BLaER1 treated with 17β-estradiol and CSF1 and Interleukin-3, amounts not matched to agents 10 nM and 100 nM (cell line): ENCODE measurements at regions not wholly inside any gene's neighbourhood (a gene's known extent, or its start where the extent isn't known, plus 50 kb on each side); places are given as distances from the start of the nearest gene placed in this dataset.

ENCODE experiments used
- H3K27ac ChIP-seq, 11 experiments: shearing (Covaris generic); formaldehyde crosslinking; 2 replicates each; pipeline ENCODE4 v1.8.1; 2022
- H3K27me3 ChIP-seq, 11 experiments: shearing (Covaris generic); formaldehyde crosslinking; 2 replicates each; pipeline ENCODE4 v1.8.1; 2022
- H3K36me3 ChIP-seq, 11 experiments: shearing (Covaris generic); formaldehyde crosslinking; 2 replicates each; pipeline ENCODE4 v1.8.1; 2022
- H3K4me1 ChIP-seq, 10 experiments: shearing (Covaris generic); formaldehyde crosslinking; 2 replicates each; pipeline ENCODE4 v1.8.1; 2022
- H3K4me2 ChIP-seq, 11 experiments: shearing (Covaris generic); formaldehyde crosslinking; 2 replicates each; pipeline ENCODE4 v1.8.1; 2022
- H3K4me3 ChIP-seq, 10 experiments: shearing (Covaris generic); formaldehyde crosslinking; 2 replicates each; pipeline ENCODE4 v1.8.1; 2022
- H3K9ac ChIP-seq, 11 experiments: shearing (Covaris generic); formaldehyde crosslinking; 2 replicates each; pipeline ENCODE4 v1.8.1; 2022
- H3K9me3 ChIP-seq, 11 experiments: shearing (Covaris generic); formaldehyde crosslinking; replicated peaks in 1 of 11; 2 replicates each; pipeline ENCODE4 v1.8.1; 2022
- H4K20me1 ChIP-seq, 11 experiments: shearing (Covaris generic); formaldehyde crosslinking; 2 replicates each; pipeline ENCODE4 v1.8.1; 2022
- Cebpa-rat ChIP-seq, 11 experiments: shearing (Covaris generic); IDR thresholded peaks; 2 replicates each; pipeline ENCODE4 v1.8.1; 2022

DNA sequence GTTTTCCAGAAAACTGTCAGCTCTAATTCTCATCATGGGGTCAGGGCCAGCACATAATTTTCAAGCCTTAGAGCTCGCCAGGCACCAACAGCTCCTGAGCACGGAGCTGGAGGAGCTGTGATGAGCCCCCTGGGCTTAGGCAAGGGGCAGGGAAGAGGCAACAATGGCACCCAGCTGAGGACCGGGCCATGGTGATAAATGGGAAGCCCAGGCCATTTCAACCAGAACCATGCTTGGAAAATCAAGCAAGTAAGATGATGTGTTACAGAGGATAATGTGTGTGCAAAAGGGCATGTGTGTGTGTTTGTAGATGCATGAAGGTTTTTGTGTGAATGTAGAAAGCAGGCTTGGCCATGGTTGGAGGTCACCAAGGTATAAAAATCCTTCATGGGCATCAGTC, 66.8 kb upstream of the UBAC2 start:
- Histone ChIP-seq H3K9me3 (peaks cover 0 to 10% (median 0%) of the 10 kb centered on the region in 11 experiments; a peak in 5 of 22 replicates), H3K9ac (no peak overlapping the region), H3K27ac (no peak overlapping the region), H3K27me3 (peaks cover 0 to 100% (median 0%) of the 10 kb centered on the region in 11 experiments; a peak in 9 of 22 replicates), H3K4me3 (no peak overlapping the region), H3K4me1 (peaks cover 0 to 25% (median 10%) of the 10 kb centered on the region in 10 experiments; a peak in 11 of 20 replicates), H3K36me3 (no peaks in the 10 kb centered on the region), H4K20me1 (peaks cover 0 to 38% (median 0%) of the 10 kb centered on the region in 11 experiments; a peak in 4 of 22 replicates), H3K4me2 (no peak overlapping the region)
- no peak for TF ChIP-seq Cebpa-rat (IDR thresholded peaks at IDR 0.05)

DNA sequence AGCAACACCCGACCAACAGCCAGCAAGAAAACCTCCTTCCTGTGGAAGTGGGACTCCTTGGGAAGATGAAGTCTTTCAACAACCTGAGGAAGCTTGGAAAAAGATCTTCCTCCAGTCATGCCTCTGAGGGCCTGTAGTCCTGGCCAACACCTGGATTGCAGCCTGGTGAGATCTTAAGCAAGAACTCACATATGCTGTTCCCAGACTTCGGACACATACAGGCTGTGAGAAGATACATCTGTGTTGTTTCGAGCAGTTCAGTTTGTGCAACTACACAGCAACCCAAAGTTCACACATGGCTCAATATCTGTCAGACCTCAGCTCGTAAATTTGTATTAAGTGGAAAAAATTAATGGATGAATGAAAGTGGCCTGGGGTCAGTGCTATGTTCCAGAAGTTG, 65.1 kb upstream of the UBAC2 start:
- peaks cover 0 to 100% (median under 1%) of the 10 kb centered on the region in 11 experiments; a peak in 10 of 22 replicates for H3K27me3 ChIP-seq
- no peak overlapping the region for H3K9ac ChIP-seq
- H3K4me2 ChIP-seq: no peak overlapping the region
- H4K20me1 ChIP-seq: peaks cover 0 to 38% (median 0%) of the 10 kb centered on the region in 11 experiments; a peak in 4 of 22 replicates
- H3K27ac ChIP-seq: no peak overlapping the region
- 0 out of 22 replicates have a peak, but pooled peaks cover 0 to under 1% (median 0%) of the 10 kb centered on the region in 11 experiments for H3K36me3 ChIP-seq
- TF ChIP-seq Cebpa-rat (IDR thresholded peaks at IDR 0.05): no peak
- peaks cover 0 to 22% (median 9%) of the 10 kb centered on the region in 10 experiments; a peak in 11 of 20 replicates for H3K4me1 ChIP-seq
- H3K9me3 ChIP-seq: peaks cover 0 to 8% (median under 1%) of the 10 kb centered on the region in 11 experiments; a peak in 15 of 22 replicates
- H3K4me3 ChIP-seq: no peak overlapping the region

- TF ChIP-seq Cebpa-rat (IDR thresholded peaks at IDR 0.05): no peak
- H3K27me3 ChIP-seq: peaks cover 0 to 100% (median 9%) of the 10 kb centered on the region in 11 experiments; a peak in 10 of 22 replicates
- H3K9ac ChIP-seq: no peak overlapping the region
- no peak overlapping the region for H3K27ac ChIP-seq
- H3K4me3 ChIP-seq: no peak overlapping the region
- H4K20me1 ChIP-seq: peaks cover 0 to 38% (median 0%) of the 10 kb centered on the region in 11 experiments; a peak in 4 of 22 replicates
- H3K36me3 ChIP-seq: 0 out of 22 replicates have a peak, but pooled peaks cover 0 to 8% (median 0%) of the 10 kb centered on the region in 11 experiments
- H3K9me3 ChIP-seq: peaks cover 8 to 17% (median 10%) of the 10 kb centered on the region in 11 experiments
- H3K4me2 ChIP-seq: no peak overlapping the region
- H3K4me1 ChIP-seq: peaks cover 0 to 21% (median 9%) of the 10 kb centered on the region in 10 experiments; a peak in 11 of 20 replicates
Observed at GRCh38 chr13:99136427-99136954, 64.2 kb upstream of the UBAC2 start.

GRCh38 chr13:99140831-99141230, 59.8 kb upstream of the UBAC2 start:
- Histone ChIP-seq H3K4me2 (no peak overlapping the region), H3K27me3 (peaks cover 0 to 99% (median 32%) of the 10 kb centered on the region in 11 experiments; a peak in 17 of 22 replicates), H3K9ac (no peak overlapping the region), H4K20me1 (peaks cover 0 to 49% (median 0%) of the 10 kb centered on the region in 11 experiments; a peak in 7 of 22 replicates), H3K4me1 (peaks cover 0 to 23% (median 10%) of the 10 kb centered on the region in 10 experiments; a peak in 13 of 20 replicates), H3K36me3 (0 out of 22 replicates have a peak, but pooled peaks cover 0 to 8% (median 0%) of the 10 kb centered on the region in 11 experiments), H3K4me3 (no peak overlapping the region; a peak in 1 of 20 replicates), H3K9me3 (peaks cover 9 to 23% (median 15%) of the 10 kb centered on the region in 11 experiments), H3K27ac (no peak overlapping the region)
- no peak for TF ChIP-seq Cebpa-rat (IDR thresholded peaks at IDR 0.05)

DNA sequence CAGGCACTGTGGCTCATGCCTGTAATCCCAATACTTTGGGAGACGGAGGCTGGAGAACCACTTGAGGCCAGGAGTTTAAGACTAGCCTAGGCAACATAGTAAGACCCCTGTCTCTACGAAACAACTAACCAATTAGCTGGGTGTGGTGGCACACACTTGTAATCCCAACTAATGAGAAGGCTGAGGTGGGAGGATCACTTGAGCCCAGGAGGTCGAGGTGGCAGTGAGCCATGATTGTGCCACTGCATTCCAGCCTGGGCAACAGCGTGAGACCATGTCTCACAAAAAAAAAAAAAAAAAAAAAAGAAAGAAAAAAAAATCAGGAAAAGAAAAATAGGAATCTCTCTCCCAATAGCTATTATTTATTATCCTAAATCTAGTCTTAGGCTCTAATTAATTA, 56.8 kb upstream of the UBAC2 start:
- H3K27ac ChIP-seq: no peak overlapping the region
- H3K9me3 ChIP-seq: peaks cover 9 to 23% (median 15%) of the 10 kb centered on the region in 11 experiments
- H3K27me3 ChIP-seq: peaks cover 0 to 99% (median 44%) of the 10 kb centered on the region in 11 experiments; a peak in 18 of 22 replicates
- no peak overlapping the region for H3K4me3 ChIP-seq
- H3K36me3 ChIP-seq: 0 out of 22 replicates have a peak, but pooled peaks cover 0 to 8% (median 0%) of the 10 kb centered on the region in 11 experiments
- no peak overlapping the region for H3K9ac ChIP-seq
- TF ChIP-seq Cebpa-rat (IDR thresholded peaks at IDR 0.05): no peak
- peaks cover 0 to 54% (median 0%) of the 10 kb centered on the region in 11 experiments; a peak in 7 of 22 replicates for H4K20me1 ChIP-seq
- peak overlapping the region in 3 of 11 experiments; percentile 32 to 57 (median 48); a peak in 7 of 22 replicates for H3K4me2 ChIP-seq
- H3K4me1 ChIP-seq: peaks cover 0 to 29% (median 16%) of the 10 kb centered on the region in 10 experiments; a peak in 14 of 20 replicates

DNA sequence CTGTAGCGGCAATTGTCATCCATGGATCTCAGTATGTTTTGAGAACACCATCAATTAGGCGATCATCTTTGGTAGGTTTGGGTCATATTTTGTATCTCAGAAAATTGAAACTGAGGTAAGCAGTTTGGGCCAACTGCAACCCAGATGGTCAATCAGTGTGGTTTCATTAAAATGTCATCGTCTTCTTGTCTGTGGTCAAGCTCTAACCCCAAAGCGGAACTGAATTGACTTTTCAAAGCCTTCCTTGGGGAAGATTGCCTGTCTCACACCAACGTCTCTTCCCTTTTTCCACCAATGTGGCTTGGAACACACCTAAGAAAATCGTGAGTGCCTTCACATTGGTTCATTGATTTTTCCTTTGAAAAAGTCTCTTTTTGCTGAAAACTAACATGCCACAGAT, 56.3 kb upstream of the UBAC2 start:
- Histone ChIP-seq H3K27me3 (peaks cover 0 to 99% (median 44%) of the 10 kb centered on the region in 11 experiments; a peak in 18 of 22 replicates), H3K4me3 (no peak overlapping the region), H4K20me1 (peaks cover 0 to 54% (median 0%) of the 10 kb centered on the region in 11 experiments; a peak in 7 of 22 replicates), H3K9ac (no peak overlapping the region), H3K27ac (no peak overlapping the region), H3K9me3 (peaks cover 9 to 23% (median 15%) of the 10 kb centered on the region in 11 experiments), H3K4me1 (peaks cover 0 to 29% (median 16%) of the 10 kb centered on the region in 10 experiments; a peak in 14 of 20 replicates), H3K4me2 (peak overlapping the region in 6 of 11 experiments; percentile 6 to 57 (median 22); a peak in 10 of 22 replicates), H3K36me3 (0 out of 22 replicates have a peak, but pooled peaks cover 0 to 8% (median 0%) of the 10 kb centered on the region in 11 experiments)
- no peak for TF ChIP-seq Cebpa-rat (IDR thresholded peaks at IDR 0.05)

DNA sequence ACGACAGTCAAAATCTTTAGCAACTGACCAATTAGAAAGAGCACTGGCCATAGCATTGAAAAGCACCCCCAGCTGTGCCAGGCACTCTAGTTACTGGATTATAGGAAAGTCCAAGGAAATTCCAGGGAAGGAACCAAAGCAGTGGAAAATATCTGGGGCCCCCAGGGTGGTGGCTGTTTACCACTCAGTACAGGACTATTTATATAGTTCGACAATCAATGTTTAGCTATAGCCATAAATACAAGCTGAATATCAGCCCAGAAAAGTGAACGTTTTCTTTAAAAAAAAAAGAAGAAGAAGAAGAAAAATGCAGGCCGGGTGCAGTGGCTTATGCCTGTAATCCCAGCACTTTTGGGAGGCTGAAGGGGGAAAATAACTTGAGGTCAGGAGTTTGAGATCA, 55.2 kb upstream of the UBAC2 start:
- H4K20me1 ChIP-seq: peaks cover 0 to 58% (median 0%) of the 10 kb centered on the region in 11 experiments; a peak in 7 of 22 replicates
- no peak overlapping the region for H3K4me3 ChIP-seq
- H3K4me2 ChIP-seq: peak overlapping the region in 4 of 11 experiments; percentile 11 to 57 (median 30); a peak in 6 of 22 replicates
- peaks cover 0 to 29% (median 16%) of the 10 kb centered on the region in 10 experiments; a peak in 14 of 20 replicates for H3K4me1 ChIP-seq
- 0 out of 22 replicates have a peak, but pooled peaks cover 0 to 8% (median 0%) of the 10 kb centered on the region in 11 experiments for H3K36me3 ChIP-seq
- H3K9me3 ChIP-seq: peaks cover 9 to 20% (median 15%) of the 10 kb centered on the region in 11 experiments
- H3K9ac ChIP-seq: no peak overlapping the region
- peaks cover 0 to 99% (median 44%) of the 10 kb centered on the region in 11 experiments; a peak in 18 of 22 replicates for H3K27me3 ChIP-seq
- H3K27ac ChIP-seq: no peak overlapping the region
- no peak for TF ChIP-seq Cebpa-rat (IDR thresholded peaks at IDR 0.05)

DNA sequence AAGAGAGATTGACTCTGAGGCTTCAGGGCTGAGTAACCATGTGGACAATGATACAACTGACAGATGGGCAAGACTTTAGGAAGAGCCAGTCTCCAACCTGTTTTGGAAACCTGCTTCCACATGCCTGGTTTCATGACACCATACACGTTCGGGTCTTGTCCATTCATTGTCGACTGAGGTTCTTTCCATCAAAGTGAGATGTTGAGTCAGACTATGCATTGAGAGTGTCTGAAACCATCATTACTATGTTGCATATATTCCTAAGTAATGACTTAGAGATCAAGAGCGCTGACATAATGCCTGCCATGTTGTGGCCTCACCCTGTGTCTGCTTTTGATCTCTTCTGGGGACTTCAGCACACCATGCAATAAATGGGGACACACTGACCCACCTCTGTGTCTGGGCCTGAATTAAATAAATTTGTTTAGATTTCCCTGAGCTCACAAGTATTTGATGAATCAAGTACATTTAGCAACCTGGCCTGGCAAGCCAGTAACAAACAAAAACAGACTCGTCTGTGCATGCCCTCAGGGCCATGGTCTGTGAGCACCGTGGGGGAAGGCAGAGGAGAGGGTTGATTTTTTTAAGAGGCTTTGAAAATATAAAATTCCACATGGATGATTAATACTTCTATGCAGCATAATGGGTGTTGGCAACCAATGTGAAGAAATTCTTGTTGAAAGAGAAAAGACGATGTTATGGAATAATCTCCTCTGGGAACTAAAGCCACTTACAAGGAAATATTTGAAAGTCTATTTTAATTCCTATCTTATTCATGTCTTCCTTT, 49.9 kb upstream of the UBAC2 start:
- peaks cover 7 to 34% (median 29%) of the 10 kb centered on the region in 10 experiments; a peak in 18 of 20 replicates for H3K4me1 ChIP-seq
- peaks cover 0 to 37% (median 0%) of the 10 kb centered on the region in 11 experiments; a peak in 6 of 22 replicates for H4K20me1 ChIP-seq
- no peak for TF ChIP-seq Cebpa-rat (IDR thresholded peaks at IDR 0.05)
- no peak overlapping the region for H3K9ac ChIP-seq
- no peak overlapping the region for H3K4me3 ChIP-seq
- peaks cover 0 to 100% (median 12%) of the 10 kb centered on the region in 11 experiments; a peak in 14 of 22 replicates for H3K27me3 ChIP-seq
- H3K9me3 ChIP-seq: no peaks in the 10 kb centered on the region
- H3K36me3 ChIP-seq: no peaks in the 10 kb centered on the region
- H3K4me2 ChIP-seq: no peak overlapping the region
- H3K27ac ChIP-seq: no peak overlapping the region
